Activated CD4-positive, alpha-beta T cell treated with anti-CD3 and anti-CD28 coated beads, Interleukin-2, amount 50 U/mL, for 16 hours (primary cell): ENCODE measurements at regions not wholly inside any gene's neighbourhood (a gene's known extent, or its start where the extent isn't known, plus 50 kb on each side); places are given as distances from the start of the nearest gene placed in this dataset.
A peak's percentile ranks its signal among the peaks of the same experiment; 100 is the strongest.

Experiments used
- DNase-seq: peaks from one replicate; pipeline ENCODE4 v3.0.0-alpha.2; 2020

DNA sequence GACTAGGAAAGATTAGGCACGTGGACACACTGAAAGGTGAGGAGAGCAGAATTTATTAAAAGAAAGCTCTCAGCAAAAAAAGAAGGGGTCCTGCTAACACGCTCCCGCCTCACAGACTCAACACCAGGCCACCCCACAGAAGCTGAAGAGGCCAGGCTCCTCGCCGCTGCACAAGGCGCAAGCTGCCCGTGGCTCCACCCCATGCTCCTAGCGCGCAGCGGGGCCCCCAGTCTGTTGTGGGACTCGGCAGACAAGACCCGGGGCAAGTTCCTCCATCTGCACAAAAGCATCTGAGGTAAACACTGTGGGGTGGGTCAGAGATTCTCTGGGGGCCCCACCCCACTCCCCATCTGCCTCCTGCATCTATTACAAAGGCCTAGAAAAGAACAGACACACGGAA lies 1462.4 kb downstream of the EFNB2 start:
- DNase-seq: no peak

DNA sequence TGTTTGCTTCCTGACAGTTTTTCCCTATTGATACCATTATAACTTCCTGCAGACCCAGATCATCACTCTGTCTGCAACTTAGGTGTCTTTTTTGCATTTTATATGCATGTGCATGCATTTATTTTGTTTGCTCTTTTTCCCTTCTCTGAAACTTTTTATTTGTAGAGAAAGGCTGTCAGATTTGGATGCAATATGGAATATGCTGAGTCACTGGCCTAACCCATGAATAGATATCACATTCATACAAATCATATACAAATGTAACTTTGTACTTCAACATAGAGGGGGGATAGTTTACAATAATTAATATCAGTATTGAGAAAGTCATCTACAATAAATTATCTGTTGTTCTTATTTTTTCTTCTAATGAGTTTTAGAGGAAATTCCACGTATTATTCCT lies 1465.0 kb downstream of the EFNB2 start:
- DNase-seq: no peak

- no peak for DNase-seq
These were observed 1466.4 kb downstream of the EFNB2 start for GRCh38 chr13:105069106-105069505.

GRCh38 chr13:105063676-105064075 lies 1471.8 kb downstream of the EFNB2 start:
- no peak for DNase-seq

DNA sequence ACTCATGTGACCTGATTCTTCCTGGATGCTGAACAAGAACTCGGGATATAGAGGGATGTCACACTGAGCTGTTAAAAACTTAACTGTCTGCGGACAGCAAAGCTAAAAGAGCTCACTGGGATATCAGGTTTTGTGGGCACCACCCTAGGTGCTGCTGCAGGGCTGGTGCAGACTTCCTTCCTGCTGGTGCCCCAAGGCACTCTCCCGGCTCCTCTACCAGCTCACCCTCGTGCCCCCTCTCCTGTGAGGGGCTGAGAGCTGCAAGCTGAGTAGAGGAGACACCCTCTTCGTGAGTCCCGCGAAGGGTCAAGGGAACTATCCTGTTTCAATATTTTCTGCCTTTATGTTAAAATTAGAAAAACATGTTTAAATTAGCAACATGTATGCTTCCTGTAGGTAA lies 1475.7 kb downstream of the EFNB2 start:
- no peak for DNase-seq

DNA sequence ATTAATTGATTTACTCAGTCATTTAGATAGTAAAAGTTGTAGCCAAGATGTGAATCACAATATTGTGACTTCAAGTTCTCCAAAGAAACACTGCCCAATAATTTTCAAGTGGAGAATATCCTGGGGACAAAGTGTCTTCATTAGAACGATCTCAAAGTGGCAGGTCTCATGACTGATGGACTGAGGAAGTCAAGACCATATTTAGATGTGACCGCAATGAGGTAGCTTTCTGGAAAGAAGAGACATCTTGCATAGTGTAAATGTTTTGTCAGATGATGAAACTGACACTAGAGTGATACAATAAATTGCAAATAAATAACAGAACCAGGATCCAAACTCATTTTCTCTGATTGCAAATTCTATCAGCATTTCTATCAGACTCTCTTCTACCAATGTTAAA lies 1476.9 kb downstream of the EFNB2 start:
- DNase-seq: no peak

DNA sequence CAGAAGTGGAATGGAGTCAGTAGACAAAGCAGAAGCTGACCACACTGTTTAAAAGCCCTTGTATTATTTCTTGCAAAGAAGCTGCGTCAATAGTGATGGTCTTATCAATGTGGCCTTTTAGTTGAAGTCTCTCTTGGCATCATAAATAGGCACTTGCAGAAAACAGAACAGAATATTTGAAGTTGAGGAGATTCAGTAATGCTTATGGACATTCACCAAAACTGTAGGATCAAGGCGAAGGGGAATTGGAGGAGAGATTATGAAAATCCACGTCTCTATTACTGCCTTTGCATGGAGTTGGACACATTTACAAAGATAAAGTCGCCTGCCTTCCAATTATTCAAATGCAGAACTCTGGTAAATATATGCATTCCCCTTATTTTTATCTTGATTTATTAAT lies 1482.8 kb downstream of the EFNB2 start:
- DNase-seq: no peak

- DNase-seq: no peak
These were observed 1484.8 kb downstream of the EFNB2 start for GRCh38 chr13:105050686-105051085.

GRCh38 chr13:105048677-105049076 lies 1486.8 kb downstream of the EFNB2 start:
- peak; percentile 8 for DNase-seq

DNA sequence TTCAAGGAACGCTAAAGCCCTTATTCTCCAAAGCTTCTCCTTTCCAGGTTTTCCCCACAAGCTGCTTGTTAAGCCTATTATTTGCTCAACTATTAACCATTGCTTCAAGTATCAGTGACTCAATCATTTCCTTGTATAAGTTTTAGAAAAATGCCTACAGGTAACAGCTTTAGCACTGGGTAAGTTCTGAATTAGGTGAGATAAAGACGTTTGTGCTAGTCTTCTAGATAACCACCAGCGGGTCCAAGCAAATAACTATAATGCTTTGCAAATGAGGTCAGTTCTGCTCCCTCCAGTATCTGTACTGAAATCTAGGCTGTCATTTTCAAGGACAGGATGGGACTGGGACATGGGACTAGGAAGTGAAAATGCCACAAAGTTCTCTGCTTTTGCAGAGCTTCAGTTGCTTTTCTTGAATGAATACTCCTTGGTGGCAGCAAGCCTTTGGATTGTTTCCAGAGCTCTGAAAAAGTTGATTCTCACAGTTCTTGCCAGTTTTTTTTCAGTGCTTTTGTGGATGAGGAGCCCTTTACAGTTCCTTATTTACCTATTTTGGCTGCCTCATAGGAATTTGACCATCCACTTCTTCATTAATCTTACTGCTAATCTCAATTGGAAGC lies 1487.7 kb downstream of the EFNB2 start:
- DNase-seq: no peak

GRCh38 chr13:105037110-105037509 lies 1498.4 kb downstream of the EFNB2 start:
- DNase-seq: no peak

- no peak for DNase-seq
These were observed 1500.4 kb downstream of the EFNB2 start for GRCh38 chr13:105035092-105035491.

- no peak for DNase-seq
These were observed 1501.5 kb downstream of the EFNB2 start for GRCh38 chr13:105033999-105034398.

DNA sequence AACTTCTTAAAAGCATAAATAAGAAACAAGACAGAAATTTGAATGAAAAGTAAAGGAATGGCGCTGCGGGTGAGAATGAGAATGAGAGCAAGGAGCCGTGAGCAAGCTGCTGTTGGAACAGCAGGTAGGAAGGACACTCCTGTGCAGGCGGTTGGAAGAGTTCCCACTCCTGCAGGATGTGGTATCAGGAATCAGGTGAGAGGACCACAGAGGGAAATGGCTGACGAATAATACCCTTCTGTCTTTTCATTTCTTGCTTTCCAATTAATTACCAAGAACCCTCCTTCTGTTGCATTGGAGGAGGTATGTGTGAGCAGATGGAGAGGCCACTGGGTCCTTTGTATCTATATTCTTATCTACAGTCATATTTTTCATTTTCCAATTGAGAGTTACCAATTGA lies 1504.2 kb downstream of the EFNB2 start:
- no peak for DNase-seq

GRCh38 chr13:105030851-105031250 lies 1504.6 kb downstream of the EFNB2 start:
- no peak for DNase-seq

- no peak for DNase-seq
These were observed 1516.4 kb downstream of the EFNB2 start for GRCh38 chr13:105019073-105019472.

GRCh38 chr13:105016266-105016665 lies 1519.2 kb downstream of the EFNB2 start:
- DNase-seq: no peak

DNA sequence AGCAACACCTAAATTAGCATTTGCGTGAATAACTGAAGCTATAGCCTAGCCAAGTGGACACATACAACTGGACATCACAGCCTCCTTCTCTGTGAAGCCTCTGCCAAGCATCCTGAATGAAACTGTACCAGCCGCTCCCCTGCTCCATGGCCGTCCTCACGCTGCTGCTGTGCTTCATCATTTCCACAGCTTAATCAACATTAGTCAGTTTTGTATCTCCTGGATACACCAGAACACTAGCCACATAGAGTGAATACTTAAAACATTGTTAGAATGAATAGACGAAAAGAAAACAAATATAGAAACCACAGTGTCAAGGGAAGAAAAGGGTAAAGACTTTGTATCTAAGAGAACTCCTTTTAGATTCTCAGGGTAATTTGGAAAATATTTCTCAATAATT lies 1526.9 kb downstream of the EFNB2 start:
- DNase-seq: no peak

DNA sequence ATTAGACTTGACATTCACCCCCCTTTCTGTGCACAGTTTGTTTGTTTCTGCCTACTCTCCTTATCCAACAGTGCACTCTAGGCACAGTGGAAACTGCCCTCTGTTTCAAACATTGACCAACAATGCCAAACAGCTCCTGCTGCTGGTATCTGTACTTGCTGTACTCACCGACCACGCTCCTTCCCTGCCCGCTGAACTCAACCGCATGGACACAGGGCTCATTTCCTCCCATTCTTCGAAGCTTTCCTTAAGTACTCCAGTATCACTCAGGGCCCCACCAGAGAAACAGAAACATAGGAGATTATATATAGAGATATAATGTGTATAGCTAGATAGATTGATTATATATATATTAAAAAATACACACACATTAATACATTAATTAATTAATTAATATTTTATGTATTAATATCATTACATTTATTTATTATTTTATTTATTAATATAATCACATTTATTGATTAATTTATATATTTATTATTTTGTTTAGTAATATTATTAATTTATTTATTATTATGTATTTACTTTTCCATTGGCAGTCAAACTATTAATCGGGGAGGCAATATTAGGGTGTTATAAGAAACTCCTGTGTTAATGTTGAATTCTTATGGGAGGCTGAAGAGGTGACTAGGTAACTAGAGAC lies 1528.2 kb downstream of the EFNB2 start:
- DNase-seq: no peak

GRCh38 chr13:104996022-104996421 lies 1539.4 kb downstream of the EFNB2 start:
- DNase-seq: no peak

DNA sequence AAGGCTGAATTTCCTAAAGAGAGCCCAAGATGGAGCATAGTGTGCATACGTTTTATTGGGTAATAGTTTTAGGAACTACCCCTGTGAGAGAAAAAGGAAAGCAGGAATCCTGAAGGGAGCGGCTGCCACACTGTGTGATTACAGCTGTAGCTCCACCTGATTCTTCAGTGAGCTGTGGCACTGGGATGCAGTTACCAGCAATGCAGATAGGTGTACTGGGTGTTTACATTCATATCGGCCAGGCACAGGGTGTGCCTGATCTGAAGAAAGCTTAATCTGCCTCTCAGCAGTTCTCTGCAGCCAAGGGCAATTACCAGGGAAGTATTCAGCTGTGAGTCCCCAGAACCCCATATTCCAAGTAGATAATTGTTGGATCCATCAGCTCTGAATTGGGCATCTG lies 1541.8 kb downstream of the EFNB2 start:
- DNase-seq: no peak

DNA sequence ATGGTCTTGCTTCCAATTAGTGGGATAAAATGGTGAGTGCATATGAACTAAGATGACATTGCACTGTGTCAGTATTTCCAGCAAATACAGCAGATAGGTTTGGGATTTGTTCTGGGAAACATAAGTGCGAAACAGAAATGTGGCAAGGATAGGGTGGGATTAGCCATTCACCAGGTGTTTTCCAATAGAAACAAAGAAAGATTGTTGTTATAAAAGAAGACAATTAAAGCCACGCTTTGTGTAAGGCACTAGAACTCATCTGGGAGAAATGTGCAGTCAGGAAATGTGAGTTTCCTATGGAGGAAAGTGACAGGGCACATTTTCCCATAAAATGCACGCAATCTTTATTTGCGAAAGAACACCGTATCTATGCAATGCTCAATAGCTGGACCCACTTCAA lies 1547.8 kb downstream of the EFNB2 start:
- DNase-seq: no peak

DNA sequence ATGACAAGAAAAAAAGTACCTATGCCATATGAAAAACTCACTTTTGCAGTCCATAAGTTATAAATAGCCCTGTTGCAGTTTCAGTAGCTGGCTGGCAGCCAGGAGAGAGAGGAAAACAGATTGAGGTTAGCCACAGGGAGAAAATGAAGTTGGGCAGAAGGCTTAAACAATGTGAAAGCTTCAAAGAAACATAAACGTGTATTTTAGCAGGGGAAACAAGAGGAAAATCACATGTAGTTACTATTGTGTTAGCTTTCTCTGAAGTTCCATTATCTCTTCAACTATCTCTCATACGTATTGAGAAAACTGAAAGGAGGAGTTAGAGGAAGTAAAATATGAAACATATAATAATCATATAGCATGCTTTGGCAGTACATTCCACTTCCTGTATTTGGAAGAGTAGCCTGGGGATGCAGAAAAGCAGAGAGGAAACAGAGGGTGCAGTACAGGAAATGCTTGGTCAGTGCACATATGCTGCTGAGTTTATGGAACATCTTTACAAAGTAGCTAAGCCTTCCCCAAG lies 1551.1 kb downstream of the EFNB2 start:
- peak; percentile 11 for DNase-seq

DNA sequence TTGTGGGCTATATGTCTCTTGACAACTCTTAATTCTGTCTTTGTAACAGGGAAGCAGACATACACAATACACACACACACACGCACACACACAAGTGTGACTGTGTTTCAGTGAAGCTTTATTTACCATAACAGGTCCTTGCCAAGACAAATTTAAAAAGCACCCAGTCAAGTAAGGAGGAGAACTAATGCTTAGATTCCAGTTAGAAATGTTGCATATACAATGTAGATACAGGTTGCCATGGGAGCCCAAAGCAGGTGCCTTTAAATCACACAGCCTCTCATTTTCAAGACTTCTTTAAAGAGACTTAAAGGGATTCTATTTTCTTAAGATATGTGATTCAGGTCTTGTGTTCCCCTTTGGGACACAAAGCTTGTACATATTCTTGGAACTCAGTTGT lies 1551.9 kb downstream of the EFNB2 start:
- no peak for DNase-seq

- no peak for DNase-seq
These were observed 1554.9 kb downstream of the EFNB2 start for GRCh38 chr13:104980586-104980985.
